NB4 (cell line): ENCODE measurements at regions not wholly inside any gene's neighbourhood (a gene's known extent, or its start where the extent isn't known, plus 50 kb on each side); places are given as distances from the start of the nearest gene placed in this dataset.

Source experiments
- DNase-seq: peaks from one replicate; pipeline ENCODE4 v3.0.0; 2010; ENCODE audit warnings: low read depth
- H3K4me3 ChIP-seq: one replicate; pipeline ENCODE4 v1.5.1; 2011; ENCODE audit warnings: mild to moderate bottlenecking, low read depth, low read length, moderate library complexity
- CTCF ChIP-seq: IDR thresholded peaks from one replicate; pipeline ENCODE4 v1.5.1; 2012; ENCODE audit warnings: low read depth, low read length
- MAX ChIP-seq: IDR thresholded peaks from 2 replicates; pipeline ENCODE4 v1.6.1; 2011; ENCODE audit warnings: low read depth, low read length
- MYC ChIP-seq: IDR thresholded peaks from 2 replicates; pipeline ENCODE4 v1.6.1; 2011; ENCODE audit warnings: low read depth, low read length
- POLR2A ChIP-seq: IDR thresholded peaks from 2 replicates; pipeline ENCODE4 v1.6.1; 2011; ENCODE audit warnings: mild to moderate bottlenecking; ENCODE audit not compliant: insufficient read length; ENCODE audit errors: extremely low read depth

GRCh38 chr11:37519781-37520180, 921.7 kb upstream of the RAG2 start:
- no peak for DNase-seq
- TF ChIP-seq POLR2A (no peak), MAX (no peak), MYC (no peak), CTCF (no peak)
- H3K4me3 ChIP-seq: no peak overlapping the region

- DNase-seq: no peak
- TF ChIP-seq POLR2A (no peak), MYC (no peak), MAX (no peak), CTCF (no peak)
- no peak overlapping the region for H3K4me3 ChIP-seq
These were observed 914.2 kb upstream of the RAG2 start for GRCh38 chr11:37512156-37512780.

GRCh38 chr11:37511425-37511933, 913.4 kb upstream of the RAG2 start:
- H3K4me3 ChIP-seq: no peak overlapping the region
- DNase-seq: peak; percentile 4
- TF ChIP-seq MAX: no peak
- TF ChIP-seq CTCF: no peak
- no peak for TF ChIP-seq POLR2A
- no peak for TF ChIP-seq MYC

- DNase-seq: no peak
- TF ChIP-seq POLR2A: no peak
- TF ChIP-seq MAX: no peak
- TF ChIP-seq MYC: no peak
- TF ChIP-seq CTCF: no peak
- no peak overlapping the region for H3K4me3 ChIP-seq
These were observed 911.5 kb upstream of the RAG2 start for GRCh38 chr11:37509506-37509905.

GRCh38 chr11:37506531-37506930, 908.5 kb upstream of the RAG2 start:
- TF ChIP-seq POLR2A: no peak
- DNase-seq: peak; percentile 6
- no peak overlapping the region for H3K4me3 ChIP-seq

- no peak overlapping the region for H3K4me3 ChIP-seq
- TF ChIP-seq CTCF (no peak), POLR2A (no peak), MYC (no peak), MAX (no peak)
- DNase-seq: no peak
These were observed 907.4 kb upstream of the RAG2 start for GRCh38 chr11:37505406-37505805.
